A673 (cell line): ENCODE measurements at regions not wholly inside any gene's neighbourhood (a gene's known extent, or its start where the extent isn't known, plus 50 kb on each side); places are given as distances from the start of the nearest gene placed in this dataset.

Experiments used
- EZH2 ChIP-seq: fragments of 200-600 bp; sonication (generic); IDR thresholded peaks from 2 replicates; pipeline ENCODE4 v1.6.1; 2017; ENCODE audit warnings: borderline replicate concordance, low read depth, mild to moderate bottlenecking, mixed read lengths, antibody characterized with exemption, low read length; ENCODE audit not compliant: poor library complexity, severe bottlenecking
- TF ChIP-seq, protein P1 (sequence below): fragments of 300-800, 200-600 bp; sonication (generic); conservative IDR thresholded peaks from 2 replicates; pipeline ENCODE4 v1.5.1; 2017; ENCODE audit warnings: low read depth, mild to moderate bottlenecking, antibody characterized with exemption, low read length, moderate library complexity, mixed read lengths

DNA sequence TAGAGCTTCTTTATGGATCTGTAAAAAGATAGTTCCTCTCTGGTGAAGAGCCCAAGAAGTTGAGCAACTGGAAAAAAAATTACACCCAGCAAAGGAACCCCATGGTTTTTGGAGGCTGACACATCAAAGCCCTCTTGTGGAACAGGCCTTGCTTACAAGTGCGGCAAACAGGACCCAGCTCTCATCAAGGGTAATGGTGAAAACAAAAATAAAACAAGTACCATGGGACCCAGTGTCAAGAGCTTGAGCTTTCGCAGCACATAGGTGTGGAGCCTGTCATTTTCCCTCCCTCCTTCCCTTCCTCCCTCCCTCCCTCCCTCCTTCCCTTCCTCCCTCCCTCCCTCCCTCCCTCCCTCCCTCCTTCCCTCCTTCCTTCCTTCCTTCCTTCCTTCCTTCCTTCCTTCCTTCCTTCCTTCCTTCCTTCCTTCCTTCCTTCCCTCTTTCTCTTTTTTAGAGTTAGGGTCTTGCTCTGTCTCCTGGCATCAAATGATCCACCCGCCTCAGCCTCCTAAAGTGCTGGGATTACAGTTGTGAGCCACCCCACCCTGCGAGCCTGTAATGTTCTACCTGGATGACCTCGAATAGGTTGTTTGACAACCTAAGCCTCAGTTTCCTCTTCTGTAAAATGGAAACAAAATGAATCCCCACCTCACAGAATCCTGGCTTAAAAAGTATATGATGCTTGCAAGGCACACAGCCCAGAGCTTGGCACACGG is 114.3 kb upstream of the RPH3A start:
- TF ChIP-seq, protein P1, sequence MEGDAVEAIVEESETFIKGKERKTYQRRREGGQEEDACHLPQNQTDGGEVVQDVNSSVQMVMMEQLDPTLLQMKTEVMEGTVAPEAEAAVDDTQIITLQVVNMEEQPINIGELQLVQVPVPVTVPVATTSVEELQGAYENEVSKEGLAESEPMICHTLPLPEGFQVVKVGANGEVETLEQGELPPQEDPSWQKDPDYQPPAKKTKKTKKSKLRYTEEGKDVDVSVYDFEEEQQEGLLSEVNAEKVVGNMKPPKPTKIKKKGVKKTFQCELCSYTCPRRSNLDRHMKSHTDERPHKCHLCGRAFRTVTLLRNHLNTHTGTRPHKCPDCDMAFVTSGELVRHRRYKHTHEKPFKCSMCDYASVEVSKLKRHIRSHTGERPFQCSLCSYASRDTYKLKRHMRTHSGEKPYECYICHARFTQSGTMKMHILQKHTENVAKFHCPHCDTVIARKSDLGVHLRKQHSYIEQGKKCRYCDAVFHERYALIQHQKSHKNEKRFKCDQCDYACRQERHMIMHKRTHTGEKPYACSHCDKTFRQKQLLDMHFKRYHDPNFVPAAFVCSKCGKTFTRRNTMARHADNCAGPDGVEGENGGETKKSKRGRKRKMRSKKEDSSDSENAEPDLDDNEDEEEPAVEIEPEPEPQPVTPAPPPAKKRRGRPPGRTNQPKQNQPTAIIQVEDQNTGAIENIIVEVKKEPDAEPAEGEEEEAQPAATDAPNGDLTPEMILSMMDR, result 0 out of 2 replicates have a peak, but pooled peaks have one; percentile 29
- no peak for TF ChIP-seq EZH2
